Caki2 (cell line): ENCODE measurements at regions not wholly inside any gene's neighbourhood (a gene's known extent, or its start where the extent isn't known, plus 50 kb on each side); places are given as distances from the start of the nearest gene placed in this dataset.
A peak's percentile ranks its signal among the peaks of the same experiment; 100 is the strongest.
"Not testable (repeated sequence)": the region's sequence is repeated elsewhere in the genome, so short reads cannot be mapped to it uniquely, and the experiment has no call there.

Experiments
- DNase-seq: peaks from one replicate; pipeline ENCODE4 v3.0.0-alpha.2; 2015; ENCODE audit warnings: low read depth
- in situ Hi-C: cut with HindIII; loops from 2 replicates; pipeline ENCODE4 v1.10.0; 2016; ENCODE audit warnings: low sequenced_read_pairs, low pct_unique_long_range_greater_than_20kb, mixed read lengths

GRCh38 chr22:26970809-26971394 lies 313.5 kb downstream of the MIAT start:
- in situ Hi-C loops: no loop called here
- DNase-seq: no peak

- no peak for DNase-seq
- in situ Hi-C loops: no loop called here
Measured at GRCh38 chr22:26972286-26972685, 314.9 kb downstream of the MIAT start.

- in situ Hi-C loops: not testable (repeated sequence)
Measured at GRCh38 chr22:26972915-26973314, 315.5 kb downstream of the MIAT start.

GRCh38 chr22:26974034-26974433 lies 316.6 kb downstream of the MIAT start:
- in situ Hi-C loops: no loop called here
- DNase-seq: no peak

More at GRCh38 chr22:26972915-26973314, 315.5 kb downstream of the MIAT start:
- not testable (repeated sequence) for DNase-seq

GRCh38 chr22:26974914-26975803 lies 317.8 kb downstream of the MIAT start:
- in situ Hi-C loops: no loop called here

GRCh38 chr22:26975865-26976264 lies 318.5 kb downstream of the MIAT start:
- in situ Hi-C loops: no loop called here
- no peak for DNase-seq

More at GRCh38 chr22:26974914-26975803, 317.8 kb downstream of the MIAT start:
- no peak for DNase-seq

- DNase-seq: no peak
- in situ Hi-C loops: no loop called here
Measured at GRCh38 chr22:26977741-26978376, 320.5 kb downstream of the MIAT start.

- DNase-seq: no peak
- in situ Hi-C loops: no loop called here
Measured at GRCh38 chr22:26979294-26979693, 321.9 kb downstream of the MIAT start.

GRCh38 chr22:26981111-26981510 lies 323.7 kb downstream of the MIAT start:
- in situ Hi-C loops: no loop called here
- DNase-seq: no peak

GRCh38 chr22:26981541-26981940 lies 324.2 kb downstream of the MIAT start:
- in situ Hi-C loops: no loop called here

GRCh38 chr22:26983311-26983710 lies 325.9 kb downstream of the MIAT start:
- peak; percentile 9 for DNase-seq
- in situ Hi-C loops: no loop called here

More at GRCh38 chr22:26981541-26981940, 324.2 kb downstream of the MIAT start:
- no peak for DNase-seq

GRCh38 chr22:26985206-26985605 lies 327.8 kb downstream of the MIAT start:
- DNase-seq: no peak
- in situ Hi-C loops: no loop called here

GRCh38 chr22:26985931-26986782 lies 328.8 kb downstream of the MIAT start:
- no peak for DNase-seq
- in situ Hi-C loops: no loop called here

- DNase-seq: no peak
- in situ Hi-C loops: no loop called here
Measured at GRCh38 chr22:26986884-26987283, 329.5 kb downstream of the MIAT start.

GRCh38 chr22:26990503-26991189 lies 333.3 kb downstream of the MIAT start:
- in situ Hi-C loops: no loop called here
- DNase-seq: no peak

GRCh38 chr22:26992556-26992955 lies 335.2 kb downstream of the MIAT start:
- in situ Hi-C loops: no loop called here
- no peak for DNase-seq

GRCh38 chr22:26993886-26994285 lies 336.5 kb downstream of the MIAT start:
- in situ Hi-C loops: no loop called here
- no peak for DNase-seq

- no peak for DNase-seq
- in situ Hi-C loops: no loop called here
Measured at GRCh38 chr22:26994801-26995200, 337.4 kb downstream of the MIAT start.
